ENCODE measurements at regions not wholly inside any gene's neighbourhood (a gene's known extent, or its start where the extent isn't known, plus 50 kb on each side); places are given as distances from the start of the nearest gene placed in this dataset.
"Not testable (repeated sequence)": the region's sequence is repeated elsewhere in the genome, so short reads cannot be mapped to it uniquely, and the experiment has no call there.

GRCh38 chr2:43065036-43065435 is 161.4 kb downstream of the ZFP36L2 start:
- ChIA-PET CTCF (no interaction called here), RAD21 (ENCODE audit: unreplicated experiment) (no interaction called here), POLR2A (no interaction called here), SMC1A (ENCODE audit: uncharacterized antibody, unreplicated experiment) (no interaction called here)
- Histone ChIP-seq H3K27me3 (replicated peaks in 1 of 2; ENCODE audit: control insufficient read depth in 2 of 2, insufficient read depth in 2 of 2, low read length in 1 of 2) (no peaks in the 10 kb centered on the region), H3K4me1 (ENCODE audit: control insufficient read depth, insufficient read depth, low read length) (no peaks in the 10 kb centered on the region), H3K9me3 (replicated peaks; ENCODE audit: control insufficient read depth, insufficient read depth, low read length) (0 out of 3 replicates have a peak, but pooled peaks cover 2% of the 10 kb centered on the region), H3K79me2 (ENCODE audit: control insufficient read depth, insufficient read depth, low read length) (no peaks in the 10 kb centered on the region), H3K4me2 (ENCODE audit: control insufficient read depth, insufficient read depth) (no peak overlapping the region), H3K9ac (ENCODE audit: control insufficient read depth, insufficient read depth, low read length) (no peak overlapping the region), H4K20me1 (ENCODE audit: control insufficient read depth, insufficient read depth) (no peaks in the 10 kb centered on the region; the same call in none of the 2 replicates), H3K27ac (ENCODE audit: control insufficient read depth, insufficient read depth) (no peak overlapping the region), H3K36me3 (ENCODE audit: control insufficient read depth in 2 of 2, insufficient read depth in 2 of 2, low read length in 1 of 2) (no peaks in the 10 kb centered on the region), H2AFZ (ENCODE audit: control insufficient read depth, low read depth, low read length) (no peak overlapping the region), H3K4me3 (no peak overlapping the region)
- WGBS (ENCODE audit: insufficient coverage, insufficient replicate concordance, low lambda C conversion rate, missing lambda C conversion rate) = 41% methylated on average over 3 of the region's 3 CpGs
- FAIRE-seq (no peak), DNase-seq (ENCODE audit: low read depth, low spot score) (no peak), ATAC-seq (no peak)
- in situ Hi-C loops (cut with MboI) = no loop called here
- TF ChIP-seq PAX5 (IDR thresholded peaks at IDR 0.05; ENCODE audit: borderline replicate concordance, low read depth, low read length) (no peak), ZNF217 (IDR thresholded peaks at IDR 0.05) (no peak), DPF2 (IDR thresholded peaks at IDR 0.05) (no peak), RUNX3 (IDR thresholded peaks at IDR 0.05; ENCODE audit: low read length) (no peak), ZZZ3 (IDR thresholded peaks at IDR 0.05; ENCODE audit: control insufficient read depth, insufficient read length, low read depth) (no peak), RFX5 (IDR thresholded peaks at IDR 0.05; ENCODE audit: low read depth, low read length) (no peak), NFXL1 (IDR thresholded peaks at IDR 0.05; ENCODE audit: borderline replicate concordance) (no peak), NR2F1 (conservative IDR thresholded peaks at IDR 0.05) (no peak), SKIL (IDR thresholded peaks at IDR 0.05; ENCODE audit: low read depth, poor library complexity, severe bottlenecking) (no peak), SUZ12 (IDR thresholded peaks at IDR 0.05; ENCODE audit: unreplicated experiment) (no peak), KLF5 (IDR thresholded peaks at IDR 0.05; ENCODE audit: partially characterized antibody) (no peak), STAT3 (IDR thresholded peaks at IDR 0.05; ENCODE audit: low read depth, low read length) (no peak), RCOR1 (conservative IDR thresholded peaks at IDR 0.05; ENCODE audit: low read depth, low read length) (no peak), BACH1 (IDR thresholded peaks at IDR 0.05; ENCODE audit: borderline replicate concordance) (no peak)
- TF ChIP-seq, protein P1, sequence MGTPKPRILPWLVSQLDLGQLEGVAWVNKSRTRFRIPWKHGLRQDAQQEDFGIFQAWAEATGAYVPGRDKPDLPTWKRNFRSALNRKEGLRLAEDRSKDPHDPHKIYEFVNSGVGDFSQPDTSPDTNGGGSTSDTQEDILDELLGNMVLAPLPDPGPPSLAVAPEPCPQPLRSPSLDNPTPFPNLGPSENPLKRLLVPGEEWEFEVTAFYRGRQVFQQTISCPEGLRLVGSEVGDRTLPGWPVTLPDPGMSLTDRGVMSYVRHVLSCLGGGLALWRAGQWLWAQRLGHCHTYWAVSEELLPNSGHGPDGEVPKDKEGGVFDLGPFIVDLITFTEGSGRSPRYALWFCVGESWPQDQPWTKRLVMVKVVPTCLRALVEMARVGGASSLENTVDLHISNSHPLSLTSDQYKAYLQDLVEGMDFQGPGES (IDR thresholded peaks at IDR 0.05) = no peak
- no TSS peak for BruUV-seq (replicated peaks)
- intact Hi-C loops (cut with micrococcal nuclease; ENCODE audit: unreplicated experiment) = no loop called here

GRCh38 chr2:43063096-43063495 is 163.3 kb downstream of the ZFP36L2 start:
- intact Hi-C loops (cut with micrococcal nuclease; ENCODE audit: unreplicated experiment); CTCF ChIA-PET; H2AFZ ChIP-seq (ENCODE audit: control insufficient read depth, low read depth, low read length); DNase-seq (ENCODE audit: low read depth, low spot score); H3K27ac ChIP-seq (ENCODE audit: control insufficient read depth, insufficient read depth); RAD21 ChIA-PET (ENCODE audit: unreplicated experiment); H3K36me3 ChIP-seq (ENCODE audit: control insufficient read depth in 2 of 2, insufficient read depth in 2 of 2, low read length in 1 of 2); H4K20me1 ChIP-seq (ENCODE audit: control insufficient read depth, insufficient read depth); ATAC-seq; H3K79me2 ChIP-seq (ENCODE audit: control insufficient read depth, insufficient read depth, low read length); H3K27me3 ChIP-seq (replicated peaks in 1 of 2; ENCODE audit: control insufficient read depth in 2 of 2, insufficient read depth in 2 of 2, low read length in 1 of 2); BruUV-seq (replicated peaks); H3K4me2 ChIP-seq (ENCODE audit: control insufficient read depth, insufficient read depth); H3K9me3 ChIP-seq (replicated peaks; ENCODE audit: control insufficient read depth, insufficient read depth, low read length); in situ Hi-C loops (cut with MboI); H3K4me3 ChIP-seq; SMC1A ChIA-PET (ENCODE audit: uncharacterized antibody, unreplicated experiment); POLR2A ChIA-PET; H3K9ac ChIP-seq (ENCODE audit: control insufficient read depth, insufficient read depth, low read length); FAIRE-seq: not testable (repeated sequence)
- H3K4me1 ChIP-seq (ENCODE audit: control insufficient read depth, insufficient read depth, low read length) = peaks cover 13% of the 10 kb centered on the region
- WGBS (ENCODE audit: insufficient coverage, insufficient replicate concordance, low lambda C conversion rate, missing lambda C conversion rate) = no CpG with 5 or more reads among the region's 32 CpGs
